ENCODE measurements at regions not wholly inside any gene's neighbourhood (a gene's known extent, or its start where the extent isn't known, plus 50 kb on each side); places are given as distances from the start of the nearest gene placed in this dataset.
"Not testable (repeated sequence)": the region's sequence is repeated elsewhere in the genome, so short reads cannot be mapped to it uniquely, and the experiment has no call there.

- not testable (repeated sequence) for DNase-seq
Measured at GRCh38 chr1:157205982-157206381, 67.8 kb upstream of the ETV3 start.

DNA sequence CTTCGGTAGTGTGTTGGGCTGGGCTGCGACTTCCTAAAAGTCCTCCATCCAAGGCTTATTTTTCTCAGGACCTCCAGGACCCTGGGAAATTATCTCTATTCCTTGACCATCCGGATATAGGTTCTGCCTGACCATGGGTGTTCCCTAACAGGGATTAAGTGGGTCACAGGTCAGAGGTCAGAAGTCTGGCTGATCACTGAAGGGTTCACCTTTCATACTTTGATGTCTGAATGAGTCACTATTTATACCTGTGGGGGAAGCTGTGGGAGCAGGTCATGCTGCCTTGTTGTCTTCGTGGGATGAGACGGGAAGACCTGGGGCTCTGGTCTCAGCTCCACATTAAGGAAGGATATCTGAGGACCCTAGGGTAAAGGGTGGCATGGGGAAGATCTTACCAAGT lies 65.0 kb upstream of the ETV3 start:
- DNase-seq, result no peak

GRCh38 chr1:157202331-157202730 lies 64.1 kb upstream of the ETV3 start:
- DNase-seq, result no peak

DNA sequence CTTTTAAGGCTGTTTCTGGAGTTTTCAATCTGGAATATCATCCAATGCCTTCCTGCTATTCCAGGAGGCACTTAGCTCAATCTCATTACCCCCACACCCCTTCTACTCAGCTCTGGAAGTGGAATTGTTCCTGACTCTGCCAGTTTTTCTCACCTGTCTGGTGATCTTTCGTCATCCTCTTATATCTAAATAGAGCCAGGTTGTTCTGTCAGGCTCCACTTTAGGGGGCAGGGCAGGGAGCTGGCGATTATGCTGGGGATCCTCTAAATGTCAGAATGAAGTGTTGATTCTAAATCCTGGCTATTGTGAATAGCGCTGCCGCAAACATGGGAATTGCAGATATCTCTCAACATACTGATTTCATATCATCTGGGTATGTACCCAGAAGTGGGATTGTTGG lies 63.6 kb upstream of the ETV3 start:
- DNase-seq, result no peak

- DNase-seq, result no peak
Measured at GRCh38 chr1:157200451-157200850, 62.3 kb upstream of the ETV3 start.

- DNase-seq, result no peak
Measured at GRCh38 chr1:157199421-157199755, 61.2 kb upstream of the ETV3 start.

GRCh38 chr1:157198619-157199420 lies 60.6 kb upstream of the ETV3 start:
- DNase-seq, result no peak

DNA sequence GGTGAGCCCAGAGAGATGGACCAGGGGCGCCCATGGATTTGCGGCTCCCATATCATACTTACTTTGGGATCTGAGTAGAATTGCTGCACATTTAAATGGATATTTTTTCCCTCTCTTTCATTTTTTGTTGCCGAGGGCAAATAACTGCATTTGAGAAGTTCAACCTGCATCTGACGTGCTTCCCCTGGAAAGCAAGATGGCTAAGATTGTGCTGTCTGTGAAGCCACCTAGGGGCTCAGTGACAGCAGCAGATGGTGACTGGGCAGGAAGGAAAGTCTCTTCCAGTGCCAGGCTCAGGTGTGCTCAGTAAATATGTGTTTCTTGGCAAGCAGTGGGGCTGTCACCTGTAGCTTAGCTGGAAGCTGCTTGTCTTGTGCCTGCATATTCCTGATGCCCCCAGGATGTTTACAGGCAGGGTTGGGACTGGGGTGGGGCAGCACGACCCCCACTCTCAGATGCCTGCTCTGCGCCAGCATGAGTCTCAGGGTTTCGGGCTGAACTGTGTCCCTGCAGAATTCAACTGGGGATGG lies 59.8 kb upstream of the ETV3 start:
- DNase-seq, result no peak

- not testable (repeated sequence) for DNase-seq
Measured at GRCh38 chr1:157196670-157197456, 58.7 kb upstream of the ETV3 start.

DNA sequence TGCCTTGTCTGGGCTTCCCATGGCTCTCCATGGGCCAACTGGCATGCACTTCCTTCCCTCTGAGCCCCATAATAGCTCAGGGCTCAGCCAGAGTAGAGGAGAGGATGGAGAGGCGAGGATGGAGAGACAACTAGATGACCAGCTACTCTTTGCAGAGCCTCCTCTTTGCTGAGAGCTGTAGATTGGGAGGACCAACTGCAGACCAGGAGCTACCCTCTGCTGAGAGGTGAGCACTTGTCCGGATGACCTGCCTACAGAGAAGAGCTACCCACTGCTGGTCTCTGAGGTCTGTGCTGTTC lies 58.0 kb upstream of the ETV3 start:
- DNase-seq, result no peak

DNA sequence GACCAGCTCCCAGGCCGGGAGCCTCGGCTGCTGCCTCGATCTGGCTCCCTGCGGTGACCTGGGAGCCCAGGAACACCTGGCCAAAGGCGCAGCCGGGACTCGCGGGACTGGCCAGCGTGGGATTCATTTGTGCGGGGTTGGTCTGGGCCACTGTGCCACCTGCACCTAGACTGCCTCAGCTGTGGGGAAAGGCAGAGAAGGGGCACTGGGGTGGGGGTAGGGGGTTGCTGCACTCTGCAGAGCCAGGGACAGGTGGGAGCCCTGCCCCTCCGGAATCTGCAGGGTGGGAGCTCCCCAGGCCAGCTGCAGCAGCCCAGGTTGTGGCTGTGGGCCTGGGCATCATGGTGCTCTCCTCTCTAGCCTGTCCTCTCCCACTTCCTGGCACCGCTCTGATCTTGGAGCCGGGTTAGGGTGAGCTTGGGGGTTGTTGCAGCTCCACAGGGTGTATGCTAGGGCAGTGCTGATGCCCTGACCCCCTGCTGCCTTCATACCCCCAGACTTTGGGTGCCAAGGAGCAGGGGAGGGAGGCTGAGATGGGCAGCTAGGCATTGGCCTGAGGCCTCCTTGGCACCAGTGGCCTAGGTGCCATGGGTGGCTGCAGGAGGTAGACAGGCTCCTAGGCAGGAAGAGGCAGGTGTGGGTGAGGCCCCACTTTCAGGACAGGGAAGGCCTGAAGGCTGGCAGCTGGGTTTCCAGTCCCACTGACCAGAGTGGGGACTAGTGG lies 57.5 kb upstream of the ETV3 start:
- DNase-seq, result no peak

GRCh38 chr1:157194731-157195520 lies 56.7 kb upstream of the ETV3 start:
- no peak for DNase-seq

- DNase-seq, result peak; percentile 73 to 81
Measured at GRCh38 chr1:157193702-157194391, 55.7 kb upstream of the ETV3 start.

- DNase-seq, result no peak
Measured at GRCh38 chr1:157193219-157193618, 55.0 kb upstream of the ETV3 start.

DNA sequence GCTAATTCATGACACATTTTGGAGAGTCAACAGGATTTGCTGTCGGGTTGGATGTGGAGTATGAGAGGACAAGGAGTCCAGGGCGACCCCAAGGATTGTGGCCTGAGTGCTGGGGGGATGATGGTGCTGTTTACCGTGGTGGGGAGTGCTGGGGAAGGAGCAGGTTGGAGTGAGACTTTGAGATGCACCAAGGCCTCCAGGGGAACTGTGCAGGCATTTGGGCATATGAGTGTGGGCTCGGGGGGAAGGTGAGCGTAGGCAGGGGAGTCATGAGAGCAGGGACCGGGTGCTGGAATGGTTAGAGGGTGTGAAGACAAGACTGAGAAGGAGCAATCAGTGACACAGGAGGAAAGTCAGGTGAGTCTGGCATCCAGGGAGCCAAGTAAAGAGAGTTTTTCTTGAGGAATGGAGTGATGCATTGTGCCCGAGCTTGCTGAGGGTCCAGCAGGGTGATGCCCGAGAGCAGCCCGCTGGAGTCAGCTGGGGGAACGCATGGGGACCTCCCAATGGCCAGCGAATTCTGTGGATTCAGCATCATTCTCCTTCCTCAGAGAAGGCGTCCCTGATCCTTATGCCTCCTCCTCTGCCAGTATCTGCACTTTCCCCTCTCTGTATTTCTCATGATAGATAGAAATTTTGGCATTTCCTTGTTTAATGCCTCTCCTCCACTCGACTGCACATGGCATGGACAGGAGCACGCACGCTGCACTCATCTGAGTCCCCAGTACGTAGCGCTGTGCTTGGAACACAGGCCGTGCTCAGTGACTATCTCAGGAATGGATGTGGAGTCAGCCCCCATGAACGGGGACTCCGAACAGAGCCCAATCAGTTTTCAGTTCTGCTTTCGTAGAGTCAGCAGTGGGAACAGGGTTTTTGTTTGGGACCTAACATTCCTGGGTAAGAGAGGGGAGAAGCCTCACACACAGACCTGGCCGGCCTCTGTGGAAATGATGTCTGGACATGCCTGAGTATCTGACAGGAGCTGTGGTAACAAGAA lies 52.1 kb upstream of the ETV3 start:
- no peak for DNase-seq

- DNase-seq, result no peak
Measured at GRCh38 chr1:157189096-157189495, 50.9 kb upstream of the ETV3 start.
